Nephron progenitor cell (in vitro differentiated cells): ENCODE measurements at regions not wholly inside any gene's neighbourhood (a gene's known extent, or its start where the extent isn't known, plus 50 kb on each side); places are given as distances from the start of the nearest gene placed in this dataset.

Experiments
- DNase-seq: peaks from one replicate; pipeline ENCODE4 v3.0.0; 2021
- H3K27ac Mint-ChIP-seq: 2 replicates; pipeline ENCODE4 v1.8.0; 2021; ENCODE audit warnings: mild to moderate bottlenecking, moderate library complexity, mixed read lengths
- H3K27me3 Mint-ChIP-seq: 2 replicates; pipeline ENCODE4 v1.8.0; 2021; ENCODE audit warnings: mild to moderate bottlenecking, low read depth, mixed read lengths; ENCODE audit not compliant: poor library complexity
- H3K36me3 Mint-ChIP-seq: 2 replicates; pipeline ENCODE4 v1.8.0; 2021; ENCODE audit warnings: low read depth, mixed read lengths
- H3K4me1 Mint-ChIP-seq: 2 replicates; pipeline ENCODE4 v1.8.0; 2021; ENCODE audit warnings: mixed read lengths
- H3K4me3 Mint-ChIP-seq: 2 replicates; pipeline ENCODE4 v1.8.0; 2021; ENCODE audit warnings: mild to moderate bottlenecking, moderate library complexity, mixed read lengths
- H3K9me3 Mint-ChIP-seq: 2 replicates; pipeline ENCODE4 v1.8.0; 2021; ENCODE audit warnings: mild to moderate bottlenecking, moderate library complexity, mixed read lengths
- CTCF ChIP-seq: fragments of 200-600 bp; sonication (generic); IDR thresholded peaks from 2 replicates; pipeline ENCODE4 v1.5.0; 2021; ENCODE audit warnings: antibody characterized with exemption

GRCh38 chr3:153314038-153314437 lies 152.0 kb downstream of the RAP2B start:
- H3K27ac Mint-ChIP-seq = no peak overlapping the region

GRCh38 chr3:153315781-153316180 lies 153.8 kb downstream of the RAP2B start:
- TF ChIP-seq CTCF = no peak
- H3K27me3 Mint-ChIP-seq = peaks cover 10% of the 10 kb centered on the region
- DNase-seq = no peak
- no peak overlapping the region for H3K27ac Mint-ChIP-seq
- H3K36me3 Mint-ChIP-seq = no peaks in the 10 kb centered on the region
- peaks cover 8% of the 10 kb centered on the region for H3K9me3 Mint-ChIP-seq
- no peaks in the 10 kb centered on the region for H3K4me1 Mint-ChIP-seq
- H3K4me3 Mint-ChIP-seq = no peak overlapping the region

More at GRCh38 chr3:153314038-153314437, 152.0 kb downstream of the RAP2B start:
- Mint-ChIP-seq H3K27me3 (peaks cover 9% of the 10 kb centered on the region), H3K4me3 (no peak overlapping the region), H3K4me1 (no peaks in the 10 kb centered on the region), H3K36me3 (no peaks in the 10 kb centered on the region), H3K9me3 (peaks cover 8% of the 10 kb centered on the region)
- TF ChIP-seq CTCF = no peak
- no peak for DNase-seq

- Mint-ChIP-seq H3K27ac (peak overlapping the region; percentile 43), H3K4me3 (no peak overlapping the region), H3K36me3 (no peaks in the 10 kb centered on the region), H3K27me3 (peaks cover 10% of the 10 kb centered on the region), H3K4me1 (no peaks in the 10 kb centered on the region), H3K9me3 (peaks cover 10% of the 10 kb centered on the region)
- no peak for TF ChIP-seq CTCF
- no peak for DNase-seq
Observed at GRCh38 chr3:153319705-153320554, 157.9 kb downstream of the RAP2B start.

- Mint-ChIP-seq H3K36me3 (no peaks in the 10 kb centered on the region), H3K27me3 (peaks cover 10% of the 10 kb centered on the region), H3K27ac (no peak overlapping the region), H3K4me3 (no peak overlapping the region), H3K9me3 (peaks cover 17% of the 10 kb centered on the region), H3K4me1 (no peaks in the 10 kb centered on the region)
- no peak for TF ChIP-seq CTCF
- no peak for DNase-seq
Observed at GRCh38 chr3:153320585-153321128, 158.6 kb downstream of the RAP2B start.

- Mint-ChIP-seq H3K4me1 (no peaks in the 10 kb centered on the region), H3K36me3 (no peaks in the 10 kb centered on the region), H3K4me3 (no peak overlapping the region), H3K27me3 (peaks cover 4% of the 10 kb centered on the region), H3K9me3 (peaks cover 15% of the 10 kb centered on the region), H3K27ac (no peak overlapping the region)
- DNase-seq = no peak
- TF ChIP-seq CTCF = no peak
Observed at GRCh38 chr3:153328690-153329089, 166.7 kb downstream of the RAP2B start.

- Mint-ChIP-seq H3K4me1 (no peaks in the 10 kb centered on the region), H3K27ac (no peak overlapping the region), H3K4me3 (no peak overlapping the region), H3K27me3 (peaks cover 4% of the 10 kb centered on the region), H3K9me3 (peaks cover 5% of the 10 kb centered on the region), H3K36me3 (no peaks in the 10 kb centered on the region)
- DNase-seq = no peak
- no peak for TF ChIP-seq CTCF
Observed at GRCh38 chr3:153330901-153331300, 168.9 kb downstream of the RAP2B start.
